ENCODE measurements at regions not wholly inside any gene's neighbourhood (a gene's known extent, or its start where the extent isn't known, plus 50 kb on each side); places are given as distances from the start of the nearest gene placed in this dataset.

DNA sequence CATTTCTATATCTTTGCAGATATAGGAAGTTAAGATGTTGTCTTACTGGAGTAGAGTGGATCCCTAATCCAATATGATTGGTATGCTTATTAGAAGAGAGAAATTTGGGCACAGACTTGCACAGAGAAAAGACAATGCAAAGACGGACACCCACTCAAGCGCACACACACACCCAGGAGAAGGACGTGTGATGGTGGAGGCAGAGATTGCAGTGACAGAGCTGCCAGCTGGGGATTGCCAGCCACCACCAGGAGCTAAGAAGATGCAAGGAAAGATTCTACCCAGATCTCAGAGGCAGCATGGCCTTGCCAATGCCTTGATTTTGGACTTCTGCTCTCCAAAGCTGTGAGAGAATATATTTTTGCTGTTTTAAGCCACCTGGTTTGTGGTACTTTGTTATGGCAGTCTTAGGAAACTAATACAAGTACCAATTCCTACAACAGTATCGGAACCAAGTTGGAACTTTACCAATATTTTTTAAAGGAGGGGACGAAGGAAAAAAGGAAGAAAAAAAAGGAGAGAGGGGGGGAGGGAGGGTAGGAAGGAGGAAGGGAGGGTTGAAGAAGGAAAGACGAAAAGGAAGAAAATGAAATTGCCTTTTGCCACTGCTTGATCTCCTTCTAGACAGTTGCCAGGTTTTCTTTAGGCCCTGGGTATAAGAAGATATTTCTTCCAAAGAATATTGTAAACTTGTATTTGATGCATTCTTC, 334.0 kb downstream of the BUD13 start:
- DNase-seq = no peak
- H3K9ac ChIP-seq = no peak overlapping the region
- 38 to 52% methylated on average over 5 to 6 of the region's 6 CpGs for WGBS, 2 experiments (ENCODE audit: low coverage in 1 of 2, low lambda C conversion rate in 2 of 2, missing lambda C conversion rate in 2 of 2)
- no peaks in the 10 kb centered on the region for H3K4me1 ChIP-seq (ENCODE audit: insufficient read depth)
- H3K4me2 ChIP-seq (ENCODE audit: unreplicated experiment) = no peak overlapping the region
- in situ Hi-C loops (cut with MboI) = no loop called here
- no peaks in the 10 kb centered on the region for H3F3A ChIP-seq (ENCODE audit: insufficient read depth)
- no peaks in the 10 kb centered on the region for H3K27me3 ChIP-seq (replicated peaks; ENCODE audit: insufficient read depth)
- no peaks in the 10 kb centered on the region for H3K9me2 ChIP-seq (ENCODE audit: insufficient read depth)
- H3K27ac ChIP-seq = no peak overlapping the region
- no peak overlapping the region for H3K4me3 ChIP-seq
- H3K79me2 ChIP-seq (ENCODE audit: insufficient read depth) = no peaks in the 10 kb centered on the region
- H2AFZ ChIP-seq = no peak overlapping the region
- no peaks in the 10 kb centered on the region for H3K36me3 ChIP-seq (ENCODE audit: low read depth)
- no peaks in the 10 kb centered on the region for H3K9me3 ChIP-seq (ENCODE audit: low read depth)
- TF ChIP-seq EZH2phosphoT487 (IDR thresholded peaks at IDR 0.05; ENCODE audit: insufficient read depth, low read depth) (no peak), EZH2 (IDR thresholded peaks at IDR 0.05; ENCODE audit: insufficient read depth, poor library complexity, severe bottlenecking) (no peak)
- no peaks in the 10 kb centered on the region for H4K20me1 ChIP-seq (ENCODE audit: insufficient read depth)

DNA sequence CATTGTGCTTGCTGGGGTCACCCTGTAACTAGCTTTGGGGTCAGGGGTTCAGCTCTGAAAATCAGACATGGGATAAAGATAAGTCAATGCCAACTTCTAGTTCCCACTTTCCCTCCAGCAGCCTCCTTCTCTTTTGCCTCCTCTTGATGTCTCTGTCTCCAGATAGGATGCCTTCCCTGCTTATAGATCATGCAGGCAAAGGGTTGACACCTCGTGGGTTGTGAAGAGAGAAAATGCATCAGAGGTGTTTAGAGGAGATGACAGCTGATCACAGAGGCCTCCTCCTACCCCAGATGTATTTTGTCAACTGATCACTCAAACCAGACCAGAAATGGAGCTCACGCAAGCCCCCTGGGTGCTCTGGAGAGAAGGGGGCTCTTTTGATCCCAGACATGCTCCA, 337.8 kb downstream of the BUD13 start:
- Histone ChIP-seq H4K20me1 (ENCODE audit: insufficient read depth) (no peaks in the 10 kb centered on the region), H3K27ac (no peak overlapping the region), H3K9me2 (ENCODE audit: insufficient read depth) (no peaks in the 10 kb centered on the region), H3K4me1 (ENCODE audit: insufficient read depth) (no peaks in the 10 kb centered on the region), H3K27me3 (replicated peaks; ENCODE audit: insufficient read depth) (no peaks in the 10 kb centered on the region), H2AFZ (no peak overlapping the region), H3K9me3 (ENCODE audit: low read depth) (no peaks in the 10 kb centered on the region), H3K79me2 (ENCODE audit: insufficient read depth) (no peaks in the 10 kb centered on the region), H3K36me3 (ENCODE audit: low read depth) (no peaks in the 10 kb centered on the region), H3K9ac (no peak overlapping the region), H3K4me2 (ENCODE audit: unreplicated experiment) (no peak overlapping the region), H3K4me3 (no peak overlapping the region), H3F3A (ENCODE audit: insufficient read depth) (no peaks in the 10 kb centered on the region)
- WGBS, 2 experiments (ENCODE audit: low coverage in 1 of 2, low lambda C conversion rate in 2 of 2, missing lambda C conversion rate in 2 of 2) = 2 to 6% methylated on average over 2 of the region's 2 CpGs
- DNase-seq = no peak
- TF ChIP-seq EZH2phosphoT487 (IDR thresholded peaks at IDR 0.05; ENCODE audit: insufficient read depth, low read depth) = no peak
- TF ChIP-seq EZH2 (IDR thresholded peaks at IDR 0.05; ENCODE audit: insufficient read depth, poor library complexity, severe bottlenecking) = no peak
- in situ Hi-C loops (cut with MboI) = no loop called here

DNA sequence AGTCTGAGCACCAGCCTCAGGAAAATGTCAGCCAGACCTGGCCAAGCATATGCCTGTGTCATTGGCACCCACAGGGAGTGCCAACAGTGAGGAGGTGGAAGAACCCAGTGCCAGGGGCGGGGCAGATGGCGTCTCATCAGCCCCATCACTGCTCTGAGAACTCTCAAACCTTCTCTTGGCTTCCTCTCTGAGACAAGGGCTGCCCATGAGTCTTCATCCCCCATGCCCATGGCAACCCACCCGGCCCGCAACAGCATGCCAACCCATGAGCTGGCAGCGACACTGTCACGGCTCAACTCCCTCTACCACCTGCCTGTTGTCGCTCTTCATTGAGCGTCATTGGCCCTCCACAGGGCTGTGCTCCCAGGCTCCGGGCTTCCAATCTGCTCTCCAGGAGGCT, 340.5 kb downstream of the BUD13 start:
- H3K4me2 ChIP-seq (ENCODE audit: unreplicated experiment) = no peak overlapping the region
- H3K4me3 ChIP-seq = no peak overlapping the region
- no peak for TF ChIP-seq EZH2 (IDR thresholded peaks at IDR 0.05; ENCODE audit: insufficient read depth, poor library complexity, severe bottlenecking)
- no peaks in the 10 kb centered on the region for H3F3A ChIP-seq (ENCODE audit: insufficient read depth)
- H4K20me1 ChIP-seq (ENCODE audit: insufficient read depth) = no peaks in the 10 kb centered on the region
- DNase-seq = no peak
- no peaks in the 10 kb centered on the region for H3K79me2 ChIP-seq (ENCODE audit: insufficient read depth)
- H3K4me1 ChIP-seq (ENCODE audit: insufficient read depth) = no peaks in the 10 kb centered on the region
- no peak overlapping the region for H3K9ac ChIP-seq
- no peak overlapping the region for H2AFZ ChIP-seq
- in situ Hi-C loops (cut with MboI) = no loop called here
- WGBS, 2 experiments (ENCODE audit: low coverage in 1 of 2, low lambda C conversion rate in 2 of 2, missing lambda C conversion rate in 2 of 2) = 29 to 37% methylated on average over 8 to 9 of the region's 9 CpGs
- no peak overlapping the region for H3K27ac ChIP-seq
- H3K36me3 ChIP-seq (ENCODE audit: low read depth) = no peaks in the 10 kb centered on the region
- H3K27me3 ChIP-seq (replicated peaks; ENCODE audit: insufficient read depth) = no peaks in the 10 kb centered on the region
- H3K9me3 ChIP-seq (ENCODE audit: low read depth) = no peaks in the 10 kb centered on the region
- no peaks in the 10 kb centered on the region for H3K9me2 ChIP-seq (ENCODE audit: insufficient read depth)

DNA sequence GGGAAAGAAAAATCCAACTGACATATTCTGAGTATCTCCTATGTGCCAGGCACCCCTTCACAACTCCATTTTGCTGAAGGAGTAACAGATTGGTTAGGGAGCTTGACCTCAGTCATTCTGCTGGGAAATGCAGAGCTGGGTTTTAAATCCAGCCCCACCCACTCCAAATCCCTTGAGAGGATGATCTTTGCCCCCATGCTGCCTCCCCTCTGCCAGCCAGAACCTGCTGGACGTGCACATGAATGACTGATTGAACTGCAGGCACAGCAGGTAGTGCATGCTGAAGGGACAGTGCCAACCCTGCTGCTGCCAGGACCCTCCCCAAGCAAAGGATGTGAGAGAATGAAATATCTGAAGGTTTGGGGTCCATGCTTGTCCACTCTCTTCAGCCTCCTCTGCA, 340.9 kb downstream of the BUD13 start:
- in situ Hi-C loops (cut with MboI) = no loop called here
- Histone ChIP-seq H3F3A (ENCODE audit: insufficient read depth) (no peaks in the 10 kb centered on the region), H3K4me1 (ENCODE audit: insufficient read depth) (no peaks in the 10 kb centered on the region), H3K79me2 (ENCODE audit: insufficient read depth) (no peaks in the 10 kb centered on the region), H3K9me3 (ENCODE audit: low read depth) (no peaks in the 10 kb centered on the region), H4K20me1 (ENCODE audit: insufficient read depth) (no peaks in the 10 kb centered on the region), H3K4me3 (no peak overlapping the region), H3K9ac (no peak overlapping the region), H3K27me3 (replicated peaks; ENCODE audit: insufficient read depth) (no peaks in the 10 kb centered on the region), H3K27ac (no peak overlapping the region), H3K4me2 (ENCODE audit: unreplicated experiment) (no peak overlapping the region), H2AFZ (no peak overlapping the region), H3K36me3 (ENCODE audit: low read depth) (no peaks in the 10 kb centered on the region), H3K9me2 (ENCODE audit: insufficient read depth) (no peaks in the 10 kb centered on the region)
- no peak for DNase-seq
- no peak for TF ChIP-seq EZH2phosphoT487 (IDR thresholded peaks at IDR 0.05; ENCODE audit: insufficient read depth, low read depth)
- no peak for TF ChIP-seq EZH2 (IDR thresholded peaks at IDR 0.05; ENCODE audit: insufficient read depth, poor library complexity, severe bottlenecking)
- WGBS, 2 experiments (ENCODE audit: low coverage in 1 of 2, low lambda C conversion rate in 2 of 2, missing lambda C conversion rate in 2 of 2) = 19 to 23% methylated on average over 1 of the region's 1 CpG

DNA sequence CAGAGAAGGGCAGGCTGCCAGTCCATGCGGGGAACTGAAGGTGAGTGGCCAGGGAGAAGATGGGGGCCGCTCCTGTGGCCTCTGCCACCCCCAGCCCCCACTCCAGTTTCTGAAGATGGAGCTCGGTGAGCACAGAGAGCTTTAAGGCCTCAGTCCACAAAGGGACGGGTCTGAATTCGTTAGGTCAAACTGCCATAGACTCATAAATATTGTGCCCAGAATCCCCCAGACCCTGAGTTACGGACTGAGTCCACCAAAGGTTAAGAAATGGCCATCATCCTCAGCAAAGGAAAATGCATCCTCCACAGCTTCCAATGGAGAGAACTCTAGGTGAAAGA, 344.2 kb downstream of the BUD13 start:
- no peaks in the 10 kb centered on the region for H3F3A ChIP-seq (ENCODE audit: insufficient read depth)
- H3K9me2 ChIP-seq (ENCODE audit: insufficient read depth) = no peaks in the 10 kb centered on the region
- H3K4me1 ChIP-seq (ENCODE audit: insufficient read depth) = no peaks in the 10 kb centered on the region
- no peaks in the 10 kb centered on the region for H3K36me3 ChIP-seq (ENCODE audit: low read depth)
- TF ChIP-seq EZH2phosphoT487 (IDR thresholded peaks at IDR 0.05; ENCODE audit: insufficient read depth, low read depth) = no peak
- no peak for TF ChIP-seq EZH2 (IDR thresholded peaks at IDR 0.05; ENCODE audit: insufficient read depth, poor library complexity, severe bottlenecking)
- no peak overlapping the region for H2AFZ ChIP-seq
- in situ Hi-C loops (cut with MboI) = no loop called here
- 30 to 47% methylated on average over 6 of the region's 6 CpGs for WGBS, 2 experiments (ENCODE audit: low coverage in 1 of 2, low lambda C conversion rate in 2 of 2, missing lambda C conversion rate in 2 of 2)
- no peak overlapping the region for H3K27ac ChIP-seq
- no peak for DNase-seq
- no peaks in the 10 kb centered on the region for H3K9me3 ChIP-seq (ENCODE audit: low read depth)
- no peaks in the 10 kb centered on the region for H4K20me1 ChIP-seq (ENCODE audit: insufficient read depth)
- H3K4me3 ChIP-seq = no peak overlapping the region
- no peaks in the 10 kb centered on the region for H3K79me2 ChIP-seq (ENCODE audit: insufficient read depth)
- H3K9ac ChIP-seq = no peak overlapping the region
- H3K27me3 ChIP-seq (replicated peaks; ENCODE audit: insufficient read depth) = no peaks in the 10 kb centered on the region
- no peak overlapping the region for H3K4me2 ChIP-seq (ENCODE audit: unreplicated experiment)

Data from GM23248 (cell line).